Immature natural killer cell (primary cell): ENCODE measurements at regions not wholly inside any gene's neighbourhood (a gene's known extent, or its start where the extent isn't known, plus 50 kb on each side); places are given as distances from the start of the nearest gene placed in this dataset.

ENCODE experiments used
- DNase-seq, 3 donors: peaks; one replicate each; pipeline ENCODE4 v3.0.0; 2022; ENCODE audit warnings: mixed read lengths in 1 of 3
- H3K27ac Mint-ChIP-seq, 6 donors: one replicate each; pipeline ENCODE4 v1.8.0; 2020; ENCODE audit warnings: mixed read lengths in 6 of 6, mild to moderate bottlenecking in 5 of 6, inconsistent platforms in 4 of 6, moderate library complexity in 3 of 6
- H3K27me3 Mint-ChIP-seq, 3 donors: one replicate each; pipeline ENCODE4 v1.8.0; 2020 to 2021; ENCODE audit warnings: low read depth in 3 of 3, mild to moderate bottlenecking in 3 of 3, mixed read lengths in 3 of 3, moderate library complexity in 3 of 3, inconsistent platforms in 1 of 3
- H3K36me3 Mint-ChIP-seq, 3 donors: one replicate each; pipeline ENCODE4 v1.8.0; 2020; ENCODE audit warnings: mixed read lengths in 3 of 3, inconsistent platforms in 2 of 3, mild to moderate bottlenecking in 2 of 3
- H3K4me1 Mint-ChIP-seq, 2 donors: one replicate each; pipeline ENCODE4 v1.8.0; 2020; ENCODE audit warnings: inconsistent platforms in 2 of 2, mild to moderate bottlenecking in 2 of 2, mixed read lengths in 2 of 2, moderate library complexity in 1 of 2
- H3K4me3 Mint-ChIP-seq, 5 donors: one replicate each; pipeline ENCODE4 v1.8.0; 2020; ENCODE audit warnings: mild to moderate bottlenecking in 5 of 5, mixed read lengths in 5 of 5, inconsistent platforms in 3 of 5, moderate library complexity in 3 of 5
- H3K9me3 Mint-ChIP-seq, 6 donors: one replicate each; pipeline ENCODE4 v1.8.0; 2020; ENCODE audit warnings: mild to moderate bottlenecking in 6 of 6, mixed read lengths in 6 of 6, inconsistent platforms in 4 of 6, moderate library complexity in 3 of 6

DNA sequence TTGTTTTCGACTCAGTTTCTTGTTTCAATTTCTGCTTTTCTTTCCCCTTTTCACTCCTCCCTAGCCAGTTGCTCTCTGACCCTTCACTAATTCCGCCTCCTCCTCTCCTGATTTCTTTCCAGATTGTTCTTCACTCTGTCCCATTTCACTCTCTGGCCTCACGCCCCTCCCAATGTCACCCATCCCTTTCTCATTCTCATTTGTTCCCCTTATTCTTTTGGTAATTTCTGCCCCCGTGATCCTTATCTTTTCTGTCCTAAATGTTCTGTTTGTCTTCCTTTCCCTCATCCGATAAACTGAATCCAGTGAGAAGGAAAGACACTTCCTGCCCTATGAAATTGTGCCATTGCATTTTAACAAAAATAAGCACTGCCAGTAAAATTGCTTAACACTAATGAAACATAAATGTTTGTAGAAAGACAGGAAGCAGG, 94.5 kb upstream of the RASGEF1B start:
- DNase-seq = no peak
- H3K4me3 Mint-ChIP-seq = no peak overlapping the region
- peaks cover 6 to 9% of the 10 kb centered on the region in 2 donors for H3K4me1 Mint-ChIP-seq
- no peaks in the 10 kb centered on the region for H3K27me3 Mint-ChIP-seq
- H3K9me3 Mint-ChIP-seq = no peaks in the 10 kb centered on the region
- H3K36me3 Mint-ChIP-seq = no peaks in the 10 kb centered on the region
- no peak overlapping the region for H3K27ac Mint-ChIP-seq

DNA sequence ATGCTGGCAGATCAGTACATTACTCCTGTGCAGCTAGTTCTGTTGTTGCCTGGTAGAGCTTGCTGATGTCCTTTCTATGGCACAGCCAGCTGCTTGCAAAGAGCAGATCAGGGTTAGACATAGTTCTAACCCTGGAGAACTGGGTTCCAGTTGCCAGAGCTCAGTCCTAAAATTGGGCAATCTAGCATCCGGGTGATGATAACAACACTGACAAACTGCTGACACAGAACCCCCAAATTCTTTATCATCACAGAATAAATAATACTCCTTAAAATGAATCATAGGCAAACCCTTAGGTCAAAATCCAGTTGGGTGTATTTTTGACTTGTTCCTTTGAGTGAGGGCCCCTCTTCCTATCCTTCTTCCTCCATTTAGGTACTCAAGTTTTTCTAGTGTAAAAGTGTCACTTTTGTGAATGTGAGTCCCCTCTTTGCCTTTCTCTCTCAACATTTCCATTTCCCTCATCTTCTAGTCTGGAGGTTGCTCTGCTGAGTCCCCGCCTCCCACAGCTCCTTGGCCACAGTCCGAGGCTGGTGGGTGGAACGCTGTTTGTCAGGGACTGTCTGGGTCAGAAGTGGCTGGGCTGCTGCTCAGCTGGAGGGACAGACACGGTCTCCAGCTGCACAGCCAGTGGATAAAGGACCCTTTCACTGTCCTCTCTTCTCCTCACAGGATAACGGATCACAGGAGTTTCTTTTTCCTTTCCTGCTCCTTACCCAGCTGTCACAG, 93.6 kb upstream of the RASGEF1B start:
- no peaks in the 10 kb centered on the region for H3K9me3 Mint-ChIP-seq
- H3K4me1 Mint-ChIP-seq = peaks cover 6 to 9% of the 10 kb centered on the region in 2 donors
- H3K27me3 Mint-ChIP-seq = peaks cover 0 to 1% (median 0%) of the 10 kb centered on the region in 3 donors
- no peak for DNase-seq
- peak overlapping the region in 1 of 6 donors; percentile 9 for H3K27ac Mint-ChIP-seq
- no peaks in the 10 kb centered on the region for H3K36me3 Mint-ChIP-seq
- H3K4me3 Mint-ChIP-seq = no peak overlapping the region

DNA sequence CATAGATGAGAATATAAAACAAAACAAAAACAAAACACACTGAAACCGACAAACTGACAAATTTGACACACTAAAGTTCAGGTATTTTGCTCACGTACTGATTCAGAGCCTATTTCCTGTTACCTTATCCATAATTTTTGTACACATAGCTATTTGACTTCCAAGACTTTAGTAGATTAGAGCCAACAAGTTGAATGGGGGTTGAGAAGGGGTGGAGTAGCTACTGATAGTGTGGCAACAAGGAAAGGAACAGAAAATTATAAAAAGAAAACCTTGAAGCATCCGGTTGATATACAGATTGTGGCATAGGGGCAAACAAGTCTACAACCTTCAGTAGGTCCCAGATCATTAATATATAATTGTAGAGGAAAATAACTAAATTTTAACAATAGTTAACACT, 92.3 kb upstream of the RASGEF1B start:
- Mint-ChIP-seq H3K4me3 (no peak overlapping the region), H3K4me1 (peaks cover 6 to 9% of the 10 kb centered on the region in 2 donors), H3K9me3 (no peaks in the 10 kb centered on the region), H3K36me3 (no peaks in the 10 kb centered on the region), H3K27ac (no peak overlapping the region), H3K27me3 (peaks cover 0 to 2% (median 0%) of the 10 kb centered on the region in 3 donors)
- no peak for DNase-seq

DNA sequence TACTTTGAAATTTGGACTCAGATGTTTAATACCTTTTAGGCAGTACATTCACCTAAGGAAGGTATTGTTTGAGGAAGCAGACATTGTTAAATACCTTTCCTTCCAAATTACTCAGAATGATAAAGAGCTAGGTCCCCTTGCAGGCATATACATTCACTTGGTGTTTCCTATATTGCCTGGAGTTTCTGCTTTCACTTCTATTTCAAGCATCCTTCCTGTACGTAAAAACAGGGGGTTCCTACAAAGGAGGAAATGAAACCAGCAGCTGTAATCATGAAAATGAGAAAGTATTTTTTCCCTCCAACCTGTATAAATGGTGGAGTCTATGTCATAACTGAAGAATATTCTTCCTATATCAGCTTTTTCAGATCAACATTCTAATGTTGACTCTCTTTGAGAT, 90.4 kb upstream of the RASGEF1B start:
- Mint-ChIP-seq H3K27me3 (peaks cover 0 to 2% (median 0%) of the 10 kb centered on the region in 3 donors), H3K4me3 (peak overlapping the region in 1 of 5 donors; percentile 24), H3K36me3 (no peaks in the 10 kb centered on the region), H3K4me1 (peaks cover 6 to 9% of the 10 kb centered on the region in 2 donors), H3K9me3 (no peaks in the 10 kb centered on the region), H3K27ac (peak overlapping the region in 5 of 6 donors; percentile 2 to 58 (median 52))
- peak; percentile 23 to 27 (median 24) for DNase-seq

DNA sequence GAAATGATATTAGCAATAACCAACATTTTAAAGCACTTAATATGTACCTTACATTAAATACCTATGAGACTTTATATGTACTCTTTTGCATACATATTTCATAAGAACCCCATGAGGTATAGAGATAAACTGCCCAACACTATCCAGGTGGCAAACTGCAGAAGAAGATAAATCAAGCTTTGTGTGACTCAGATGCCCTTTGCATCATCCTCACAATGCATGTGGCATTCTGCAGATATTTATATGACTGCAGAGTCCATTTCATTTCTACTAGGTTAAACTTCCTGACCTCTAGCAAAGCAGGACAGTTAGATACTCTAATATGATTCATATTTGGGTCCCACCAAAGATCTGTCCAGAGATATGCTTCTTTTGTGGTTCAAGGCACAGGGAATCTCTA, 85.6 kb upstream of the RASGEF1B start:
- H3K36me3 Mint-ChIP-seq = peaks cover 0 to 5% (median 0%) of the 10 kb centered on the region in 3 donors
- peaks cover 4 to 6% of the 10 kb centered on the region in 2 donors for H3K4me1 Mint-ChIP-seq
- DNase-seq = no peak
- no peak overlapping the region for H3K4me3 Mint-ChIP-seq
- peaks cover 0 to 3% (median 0%) of the 10 kb centered on the region in 3 donors for H3K27me3 Mint-ChIP-seq
- H3K9me3 Mint-ChIP-seq = no peaks in the 10 kb centered on the region
- no peak overlapping the region for H3K27ac Mint-ChIP-seq

DNA sequence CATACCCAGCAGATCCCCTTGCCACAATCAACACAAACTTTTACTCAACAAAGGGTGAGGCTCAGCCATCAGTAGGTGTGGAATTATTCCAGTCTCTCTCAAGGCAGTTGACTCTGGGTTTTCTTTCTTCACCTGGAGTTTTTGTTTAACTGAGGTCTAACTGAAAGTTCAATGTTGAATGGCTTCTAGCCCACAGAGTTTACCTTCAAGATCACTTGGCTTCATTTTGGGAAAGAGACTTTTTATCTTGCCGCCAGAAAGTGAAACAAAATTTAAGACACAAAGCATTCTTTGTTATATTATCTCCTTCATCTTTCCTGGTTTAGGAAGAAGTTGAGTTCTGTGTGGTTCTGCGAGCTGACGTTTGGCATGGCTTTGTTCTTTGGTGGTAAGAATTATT, 83.8 kb upstream of the RASGEF1B start:
- no peaks in the 10 kb centered on the region for H3K4me1 Mint-ChIP-seq
- no peak overlapping the region for H3K4me3 Mint-ChIP-seq

DNA sequence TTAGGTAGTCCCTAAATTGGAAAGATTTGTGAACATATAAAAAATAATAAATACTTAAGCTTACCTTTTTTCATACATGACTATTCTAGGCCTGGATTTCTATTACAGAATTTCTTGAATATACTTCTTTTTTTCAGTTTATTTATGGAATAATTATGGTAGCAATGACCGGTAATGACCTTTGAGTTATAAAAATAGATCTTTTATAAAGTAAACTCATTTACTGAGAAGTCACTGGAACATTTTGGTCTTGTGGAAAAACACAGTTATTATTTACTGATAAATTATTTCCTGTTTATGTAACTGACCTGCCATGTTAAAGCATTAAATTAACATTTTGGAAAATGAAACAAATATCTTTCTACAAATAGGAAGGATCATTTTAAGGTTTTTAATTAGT, 80.4 kb upstream of the RASGEF1B start:
- DNase-seq = no peak
- Mint-ChIP-seq H3K27me3 (peaks cover 0 to 2% (median 0%) of the 10 kb centered on the region in 3 donors), H3K4me1 (no peaks in the 10 kb centered on the region), H3K27ac (no peak overlapping the region), H3K9me3 (no peaks in the 10 kb centered on the region), H3K36me3 (peaks cover 0 to 5% (median 0%) of the 10 kb centered on the region in 3 donors), H3K4me3 (no peak overlapping the region)

More for the DNA sequence above, 83.8 kb upstream of the RASGEF1B start:
- no peak for DNase-seq
- no peaks in the 10 kb centered on the region for H3K9me3 Mint-ChIP-seq
- H3K36me3 Mint-ChIP-seq = peaks cover 0 to 5% (median 0%) of the 10 kb centered on the region in 3 donors
- no peak overlapping the region for H3K27ac Mint-ChIP-seq
- H3K27me3 Mint-ChIP-seq = peaks cover 0 to 3% (median 0%) of the 10 kb centered on the region in 3 donors

DNA sequence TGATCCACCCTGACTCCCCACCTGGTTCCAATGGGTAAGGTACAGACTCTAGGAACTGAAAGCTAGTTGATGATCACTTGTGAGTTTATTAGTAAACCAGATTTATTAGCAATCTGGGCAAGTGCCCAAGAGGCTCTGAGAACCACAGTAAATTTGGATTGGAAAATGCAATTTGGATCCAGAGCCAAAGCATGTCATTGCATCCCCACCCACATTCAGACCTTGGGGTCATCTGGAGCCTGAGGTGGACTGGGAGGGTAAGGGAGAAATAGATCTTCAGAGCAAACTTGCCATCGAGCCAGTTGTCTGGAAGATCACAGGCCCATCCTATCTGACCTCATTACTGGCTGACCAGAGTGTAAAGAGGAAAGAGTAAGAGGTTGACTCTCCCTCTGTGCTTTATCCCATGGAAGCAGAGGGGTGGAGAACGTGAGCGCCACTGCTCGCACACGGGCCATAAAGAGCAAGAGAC, 78.7 kb upstream of the RASGEF1B start:
- Mint-ChIP-seq H3K27ac (peak overlapping the region in 1 of 6 donors; percentile 25), H3K4me1 (no peaks in the 10 kb centered on the region)

DNA sequence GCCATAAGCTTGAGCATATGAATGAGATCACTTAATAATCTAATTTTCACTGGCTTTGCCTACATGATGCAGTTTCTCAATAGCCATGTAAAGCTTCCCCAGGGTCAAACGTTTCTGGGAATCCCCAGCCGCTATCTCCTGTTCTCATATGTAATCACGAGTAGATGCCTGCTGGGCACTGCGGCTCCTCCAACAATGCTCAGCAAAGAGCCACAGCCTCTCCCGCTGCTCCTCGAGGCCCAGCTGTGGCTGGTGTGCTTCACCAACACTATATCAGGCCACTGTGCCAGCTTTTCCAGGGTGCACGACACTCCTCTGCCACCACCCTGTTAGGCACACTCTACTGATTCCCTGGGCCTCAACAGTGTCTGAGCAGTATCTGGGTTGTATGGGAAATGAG, 78.3 kb upstream of the RASGEF1B start:
- peak overlapping the region in 1 of 6 donors; percentile 25 for H3K27ac Mint-ChIP-seq
- peaks cover 0 to 2% (median 2%) of the 10 kb centered on the region in 3 donors for H3K27me3 Mint-ChIP-seq
- no peaks in the 10 kb centered on the region for H3K4me1 Mint-ChIP-seq
- no peak for DNase-seq
- peaks cover 0 to 5% (median 0%) of the 10 kb centered on the region in 3 donors for H3K36me3 Mint-ChIP-seq
- H3K9me3 Mint-ChIP-seq = peaks cover 0 to 3% (median 0%) of the 10 kb centered on the region in 6 donors
- no peak overlapping the region for H3K4me3 Mint-ChIP-seq

More for the DNA sequence above, 78.7 kb upstream of the RASGEF1B start:
- Mint-ChIP-seq H3K27me3 (peaks cover 0 to 2% (median 2%) of the 10 kb centered on the region in 3 donors), H3K4me3 (no peak overlapping the region), H3K9me3 (no peaks in the 10 kb centered on the region), H3K36me3 (peaks cover 0 to 5% (median 0%) of the 10 kb centered on the region in 3 donors)
- DNase-seq = no peak

DNA sequence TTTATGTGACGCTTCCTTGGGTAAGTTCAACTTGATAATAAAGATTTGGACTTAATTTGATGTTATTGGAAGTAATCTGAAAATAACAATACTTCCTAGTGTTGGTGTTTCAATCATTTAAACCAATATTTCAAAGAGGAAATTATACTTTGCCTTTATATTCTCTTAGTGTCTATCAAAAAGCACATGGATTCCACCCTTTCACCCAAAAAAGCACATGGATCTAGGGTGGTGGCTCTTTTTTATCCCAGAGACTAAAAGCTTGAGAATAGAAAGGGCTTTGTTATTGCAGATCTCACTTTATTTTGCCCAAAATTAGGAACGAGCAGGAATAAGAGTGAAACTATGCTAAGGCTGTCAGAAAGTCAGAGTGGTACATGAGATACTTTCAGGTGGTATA, 75.1 kb upstream of the RASGEF1B start:
- peaks cover 2 to 3% (median 2%) of the 10 kb centered on the region in 3 donors for H3K27me3 Mint-ChIP-seq
- no peaks in the 10 kb centered on the region for H3K4me1 Mint-ChIP-seq
- peaks cover 0 to 11% (median 5%) of the 10 kb centered on the region in 3 donors for H3K36me3 Mint-ChIP-seq
- no peak for DNase-seq
- H3K27ac Mint-ChIP-seq = no peak overlapping the region
- no peak overlapping the region for H3K4me3 Mint-ChIP-seq
- H3K9me3 Mint-ChIP-seq = peaks cover 0 to 8% (median 2%) of the 10 kb centered on the region in 6 donors

DNA sequence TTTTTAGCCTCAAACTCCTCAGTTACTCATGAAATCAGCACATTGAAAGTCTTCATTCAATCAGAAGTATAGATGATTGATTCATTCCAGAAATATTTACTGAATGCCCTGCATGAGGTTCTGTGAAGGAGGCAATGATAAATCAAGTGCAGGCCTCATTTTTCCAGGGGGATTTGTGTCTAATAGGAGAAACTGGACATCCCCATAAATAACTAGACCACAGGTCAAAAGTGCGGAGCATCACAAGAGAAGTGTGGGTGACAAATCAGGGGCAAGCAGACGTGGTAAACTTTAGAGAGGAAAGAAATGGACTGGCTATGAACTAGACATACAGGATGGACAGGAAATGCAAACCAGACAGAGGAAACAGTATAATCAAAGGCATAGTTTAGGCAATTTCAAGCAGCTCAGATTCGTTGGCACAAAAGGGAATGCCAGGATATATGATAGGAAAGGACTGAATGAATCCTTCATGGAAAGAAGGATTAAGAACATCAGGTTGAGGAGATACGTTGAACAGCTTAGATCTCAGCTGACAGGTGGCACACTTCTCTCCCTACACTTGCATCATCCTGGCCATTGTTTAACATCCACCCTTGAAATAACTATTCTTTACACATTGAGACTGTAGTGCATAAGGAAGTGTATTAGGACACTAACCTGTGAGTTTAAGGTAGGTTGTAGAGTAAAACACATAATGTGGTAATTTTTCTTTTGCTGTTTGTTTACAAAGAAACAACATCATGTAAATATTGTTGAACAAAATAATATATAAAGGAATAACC, 69.6 kb upstream of the RASGEF1B start:
- H3K27me3 Mint-ChIP-seq = peaks cover 2 to 6% (median 2%) of the 10 kb centered on the region in 3 donors
- no peak overlapping the region for H3K27ac Mint-ChIP-seq
- H3K4me1 Mint-ChIP-seq = no peaks in the 10 kb centered on the region

DNA sequence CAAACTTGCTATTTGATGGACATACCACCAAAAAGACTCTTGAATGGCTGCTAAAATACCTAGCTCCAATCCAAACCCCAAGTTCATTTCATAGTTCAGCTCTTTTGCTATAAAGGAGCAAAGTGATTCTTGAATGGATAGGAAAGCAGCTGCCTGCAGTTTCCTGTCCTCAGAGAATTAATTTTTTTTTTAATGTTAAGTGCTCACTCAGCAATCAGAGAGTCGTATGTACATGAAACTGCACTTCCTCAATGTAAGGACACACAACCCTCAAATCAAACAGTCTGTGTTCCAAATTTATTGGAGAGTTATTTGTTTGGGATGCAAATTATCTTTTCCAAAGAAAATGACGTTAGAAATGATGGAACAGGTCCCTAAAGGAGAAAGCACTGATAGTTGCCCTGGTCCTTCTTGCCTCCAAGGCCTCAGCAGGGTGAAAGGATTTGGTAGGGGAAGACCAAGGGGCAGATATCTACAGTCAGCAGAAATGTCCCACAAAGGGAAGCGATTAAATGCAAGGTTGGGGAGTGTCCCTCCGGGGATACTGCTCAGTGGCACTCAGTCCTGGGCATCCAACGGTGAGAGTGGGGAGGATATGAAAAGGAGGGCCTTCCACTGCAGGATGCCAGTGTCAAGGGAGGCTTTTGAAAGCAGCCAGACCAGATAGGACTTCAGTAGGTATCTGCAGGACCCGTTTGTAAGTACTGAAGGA, 67.2 kb upstream of the RASGEF1B start:
- peak overlapping the region in 1 of 6 donors; percentile 13 for H3K27ac Mint-ChIP-seq
- H3K36me3 Mint-ChIP-seq = peaks cover 0 to 15% (median 5%) of the 10 kb centered on the region in 3 donors
- no peak overlapping the region for H3K4me3 Mint-ChIP-seq
- peaks cover 0 to 8% (median 2%) of the 10 kb centered on the region in 6 donors for H3K9me3 Mint-ChIP-seq
- peaks cover 0 to 6% (median 2%) of the 10 kb centered on the region in 3 donors for H3K27me3 Mint-ChIP-seq
- DNase-seq = no peak
- H3K4me1 Mint-ChIP-seq = no peaks in the 10 kb centered on the region

More for the DNA sequence above, 69.6 kb upstream of the RASGEF1B start:
- H3K9me3 Mint-ChIP-seq = peaks cover 0 to 8% (median 2%) of the 10 kb centered on the region in 6 donors
- no peak for DNase-seq
- no peak overlapping the region for H3K4me3 Mint-ChIP-seq
- peaks cover 0 to 15% (median 5%) of the 10 kb centered on the region in 3 donors for H3K36me3 Mint-ChIP-seq

DNA sequence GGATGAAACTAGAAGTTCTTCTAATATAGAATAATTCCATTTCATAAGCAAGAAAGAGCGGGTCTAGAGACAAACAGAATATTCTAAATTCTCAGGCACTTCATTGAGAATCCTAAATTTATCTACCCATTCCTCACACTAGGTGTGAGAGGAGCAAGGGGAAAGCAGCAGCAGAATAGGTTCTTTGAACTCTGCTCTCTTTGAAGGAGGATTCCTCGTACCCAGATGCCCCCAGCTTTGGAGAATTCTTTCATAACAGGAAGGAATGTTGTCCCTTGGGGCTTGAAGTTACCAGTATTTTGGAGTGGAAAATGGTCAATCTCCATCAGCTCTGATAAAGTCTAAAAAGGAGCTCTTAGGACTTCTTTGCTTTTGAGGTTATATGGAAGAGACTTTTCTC, 59.7 kb upstream of the RASGEF1B start:
- no peak overlapping the region for H3K4me3 Mint-ChIP-seq
- no peak for DNase-seq
- no peak overlapping the region for H3K27ac Mint-ChIP-seq
- H3K4me1 Mint-ChIP-seq = peaks cover 9 to 10% of the 10 kb centered on the region in 2 donors
- peaks cover 0 to 1% (median 0%) of the 10 kb centered on the region in 3 donors for H3K36me3 Mint-ChIP-seq
- no peaks in the 10 kb centered on the region for H3K27me3 Mint-ChIP-seq
- peaks cover 0 to 3% (median 0%) of the 10 kb centered on the region in 6 donors for H3K9me3 Mint-ChIP-seq
